WTC11 (cell line): ENCODE measurements at regions not wholly inside any gene's neighbourhood (a gene's known extent, or its start where the extent isn't known, plus 50 kb on each side); places are given as distances from the start of the nearest gene placed in this dataset.

ENCODE experiments used
- ATAC-seq: fragments of 200-7000 bp; cut with Tn5 transposase; 2 replicates; pipeline ENCODE4 v1.10.0; 2021; ENCODE audit warnings: mild to moderate bottlenecking, moderate library complexity
- CTCF ChIA-PET: fragments of 300-600 bp; sonication (Branson Sonifier 250); formaldehyde crosslinking; loops from one replicate; lab custom pipeline; 2021; ENCODE audit warnings: antibody characterized with exemption; lab: Charles Lee
- POLR2A ChIA-PET: fragments of 350-600 bp; sonication (Branson Sonifier 250); formaldehyde crosslinking; loops from one replicate; lab custom pipeline; 2021; ENCODE audit warnings: antibody characterized with exemption; lab: Charles Lee
- DNase-seq: peaks from one replicate; pipeline ENCODE4 v3.0.0; 2021; ENCODE audit warnings: low spot score
- H3K27ac Mint-ChIP-seq: 2 replicates; pipeline ENCODE4 v1.8.0; 2021; ENCODE audit warnings: mixed read lengths
- H3K27me3 Mint-ChIP-seq: 2 replicates; pipeline ENCODE4 v1.8.0; 2021; ENCODE audit warnings: low read depth, mild to moderate bottlenecking, moderate library complexity, mixed read lengths
- H3K36me3 Mint-ChIP-seq: 2 replicates; pipeline ENCODE4 v1.8.0; 2021; ENCODE audit warnings: mixed read lengths
- H3K4me1 Mint-ChIP-seq: 2 replicates; pipeline ENCODE4 v1.8.0; 2022; ENCODE audit warnings: mixed read lengths
- H3K4me3 Mint-ChIP-seq: 2 replicates; pipeline ENCODE4 v1.8.0; 2021; ENCODE audit warnings: mild to moderate bottlenecking, moderate library complexity, mixed read lengths
- H3K9me3 Mint-ChIP-seq: 2 replicates; pipeline ENCODE4 v1.8.0; 2021; ENCODE audit warnings: mixed read lengths
- ATF1 ChIP-seq: sonication (generic); formaldehyde crosslinking; IDR thresholded peaks from 2 replicates; pipeline ENCODE4 v1.8.1; 2023; ENCODE audit warnings: mild to moderate bottlenecking, moderate library complexity, missing genetic modification reagents
- CREB1 ChIP-seq: sonication (generic); formaldehyde crosslinking; IDR thresholded peaks from 2 replicates; pipeline ENCODE4 v1.8.0; 2023; ENCODE audit warnings: mild to moderate bottlenecking, missing genetic modification reagents
- ELF4 ChIP-seq: sonication (generic); formaldehyde crosslinking; IDR thresholded peaks from 2 replicates; pipeline ENCODE4 v1.8.1; 2022; ENCODE audit warnings: low read depth, mild to moderate bottlenecking, moderate library complexity, missing genetic modification reagents
- EMX1 ChIP-seq: fragments of 250-450 bp; sonication (Bioruptor Pico); IDR thresholded peaks from 2 replicates; pipeline ENCODE4 v1.8.0; 2021; ENCODE audit warnings: mild to moderate bottlenecking
- FOXK1 ChIP-seq: sonication (generic); formaldehyde crosslinking; IDR thresholded peaks from 2 replicates; pipeline ENCODE4 v1.8.0; 2022; ENCODE audit warnings: mild to moderate bottlenecking, moderate library complexity, missing genetic modification reagents
- GRHL2 ChIP-seq: fragments of 250-450 bp; sonication (Bioruptor Pico); IDR thresholded peaks from 2 replicates; pipeline ENCODE4 v1.8.0; 2022; ENCODE audit warnings: mild to moderate bottlenecking, moderate library complexity; ENCODE audit not compliant: insufficient replicate concordance, severe bottlenecking
- HMGA2 ChIP-seq: fragments of 250-450 bp; sonication (Bioruptor Pico); IDR thresholded peaks from 2 replicates; pipeline ENCODE4 v1.4.0; 2021; ENCODE audit warnings: mild to moderate bottlenecking, moderate library complexity
- NR1H2 ChIP-seq: sonication (generic); formaldehyde crosslinking; IDR thresholded peaks from 2 replicates; pipeline ENCODE4 v1.9.0; 2021; ENCODE audit warnings: mild to moderate bottlenecking, moderate library complexity, missing genetic modification reagents
- SMAD4 ChIP-seq: sonication (generic); formaldehyde crosslinking; IDR thresholded peaks from 2 replicates; pipeline ENCODE4 v1.8.0; 2022; ENCODE audit warnings: mild to moderate bottlenecking, missing genetic modification reagents
- ZNF317 ChIP-seq: sonication (generic); formaldehyde crosslinking; IDR thresholded peaks from 2 replicates; pipeline ENCODE4 v1.8.1; 2023; ENCODE audit warnings: low read depth, mild to moderate bottlenecking, moderate library complexity, missing genetic modification reagents, borderline replicate concordance
- TF ChIP-seq, protein P1 (sequence below): sonication (generic); formaldehyde crosslinking; IDR thresholded peaks from 2 replicates; pipeline ENCODE4 v1.8.0; 2022; ENCODE audit warnings: missing genetic modification reagents
- TF ChIP-seq, protein P2 (sequence below): sonication (generic); formaldehyde crosslinking; IDR thresholded peaks from 2 replicates; pipeline ENCODE4 v1.8.0; 2023; ENCODE audit warnings: missing genetic modification reagents, mild to moderate bottlenecking, borderline replicate concordance
- TF ChIP-seq, protein P3 (sequence below): fragments of 250-450 bp; sonication (Bioruptor Pico); IDR thresholded peaks from 2 replicates; pipeline ENCODE4 v1.9.0; 2021; ENCODE audit warnings: mild to moderate bottlenecking
- TF ChIP-seq, protein P4 (sequence below): sonication (generic); formaldehyde crosslinking; IDR thresholded peaks from 2 replicates; pipeline ENCODE4 v1.8.0; 2022; ENCODE audit warnings: mild to moderate bottlenecking, missing genetic modification reagents

DNA sequence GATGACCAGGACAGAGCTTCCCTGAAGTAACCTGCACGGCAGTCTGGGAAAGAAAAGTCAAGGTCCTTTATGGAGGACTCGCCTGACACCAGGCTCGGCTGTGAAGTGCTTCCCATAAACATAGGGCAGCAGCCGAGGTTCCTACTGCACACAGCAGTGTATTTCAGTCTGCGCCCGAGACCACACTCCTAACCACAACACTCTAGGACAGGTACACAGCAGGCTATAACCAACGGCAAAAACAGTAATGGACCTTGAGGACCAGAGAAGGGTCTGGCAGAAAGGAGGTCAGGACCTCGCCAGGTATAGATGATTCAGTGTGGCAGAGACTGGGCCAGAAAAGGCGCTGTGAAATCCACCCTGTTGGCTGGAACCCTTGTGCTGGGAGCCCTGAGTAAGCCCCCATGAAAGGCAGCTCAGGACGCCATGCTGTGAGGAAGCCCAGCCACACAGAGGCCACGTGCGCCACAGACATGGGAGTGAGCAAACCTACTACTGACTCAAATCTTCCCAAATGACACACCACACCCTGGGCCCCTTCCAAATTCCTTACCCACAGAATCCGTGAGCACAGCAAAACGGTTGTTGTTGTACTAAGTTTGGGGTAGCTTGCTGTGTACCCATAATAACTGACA is 129.6 kb upstream of the CST7 start:
- H3K4me3 Mint-ChIP-seq, result no peak overlapping the region
- no peaks in the 10 kb centered on the region for H3K4me1 Mint-ChIP-seq
- no peaks in the 10 kb centered on the region for H3K9me3 Mint-ChIP-seq
- ATAC-seq (no peak), DNase-seq (no peak)
- H3K27ac Mint-ChIP-seq, result no peak overlapping the region
- CTCF ChIA-PET, result interaction anchor here (1.1 kb wide), 1 partner anchor 28 kb away, joined by 3 read pairs; no protein-coding TSS in a partner anchor
- TF ChIP-seq, protein P1, sequence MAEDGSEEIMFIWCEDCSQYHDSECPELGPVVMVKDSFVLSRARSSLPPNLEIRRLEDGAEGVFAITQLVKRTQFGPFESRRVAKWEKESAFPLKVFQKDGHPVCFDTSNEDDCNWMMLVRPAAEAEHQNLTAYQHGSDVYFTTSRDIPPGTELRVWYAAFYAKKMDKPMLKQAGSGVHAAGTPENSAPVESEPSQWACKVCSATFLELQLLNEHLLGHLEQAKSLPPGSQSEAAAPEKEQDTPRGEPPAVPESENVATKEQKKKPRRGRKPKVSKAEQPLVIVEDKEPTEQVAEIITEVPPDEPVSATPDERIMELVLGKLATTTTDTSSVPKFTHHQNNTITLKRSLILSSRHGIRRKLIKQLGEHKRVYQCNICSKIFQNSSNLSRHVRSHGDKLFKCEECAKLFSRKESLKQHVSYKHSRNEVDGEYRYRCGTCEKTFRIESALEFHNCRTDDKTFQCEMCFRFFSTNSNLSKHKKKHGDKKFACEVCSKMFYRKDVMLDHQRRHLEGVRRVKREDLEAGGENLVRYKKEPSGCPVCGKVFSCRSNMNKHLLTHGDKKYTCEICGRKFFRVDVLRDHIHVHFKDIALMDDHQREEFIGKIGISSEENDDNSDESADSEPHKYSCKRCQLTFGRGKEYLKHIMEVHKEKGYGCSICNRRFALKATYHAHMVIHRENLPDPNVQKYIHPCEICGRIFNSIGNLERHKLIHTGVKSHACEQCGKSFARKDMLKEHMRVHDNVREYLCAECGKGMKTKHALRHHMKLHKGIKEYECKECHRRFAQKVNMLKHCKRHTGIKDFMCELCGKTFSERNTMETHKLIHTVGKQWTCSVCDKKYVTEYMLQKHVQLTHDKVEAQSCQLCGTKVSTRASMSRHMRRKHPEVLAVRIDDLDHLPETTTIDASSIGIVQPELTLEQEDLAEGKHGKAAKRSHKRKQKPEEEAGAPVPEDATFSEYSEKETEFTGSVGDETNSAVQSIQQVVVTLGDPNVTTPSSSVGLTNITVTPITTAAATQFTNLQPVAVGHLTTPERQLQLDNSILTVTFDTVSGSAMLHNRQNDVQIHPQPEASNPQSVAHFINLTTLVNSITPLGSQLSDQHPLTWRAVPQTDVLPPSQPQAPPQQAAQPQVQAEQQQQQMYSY (CRISPR knock-in tag), result no peak
- TF ChIP-seq HMGA2 (no peak), FOXK1 (CRISPR knock-in tag) (no peak), EMX1 (no peak), SMAD4 (CRISPR knock-in tag) (no peak), NR1H2 (CRISPR knock-in tag) (no peak), GRHL2 (CRISPR knock-in tag) (no peak), ZNF317 (no peak), CREB1 (no peak), ATF1 (CRISPR knock-in tag) (no peak), ELF4 (CRISPR knock-in tag) (no peak)
- TF ChIP-seq, protein P2, sequence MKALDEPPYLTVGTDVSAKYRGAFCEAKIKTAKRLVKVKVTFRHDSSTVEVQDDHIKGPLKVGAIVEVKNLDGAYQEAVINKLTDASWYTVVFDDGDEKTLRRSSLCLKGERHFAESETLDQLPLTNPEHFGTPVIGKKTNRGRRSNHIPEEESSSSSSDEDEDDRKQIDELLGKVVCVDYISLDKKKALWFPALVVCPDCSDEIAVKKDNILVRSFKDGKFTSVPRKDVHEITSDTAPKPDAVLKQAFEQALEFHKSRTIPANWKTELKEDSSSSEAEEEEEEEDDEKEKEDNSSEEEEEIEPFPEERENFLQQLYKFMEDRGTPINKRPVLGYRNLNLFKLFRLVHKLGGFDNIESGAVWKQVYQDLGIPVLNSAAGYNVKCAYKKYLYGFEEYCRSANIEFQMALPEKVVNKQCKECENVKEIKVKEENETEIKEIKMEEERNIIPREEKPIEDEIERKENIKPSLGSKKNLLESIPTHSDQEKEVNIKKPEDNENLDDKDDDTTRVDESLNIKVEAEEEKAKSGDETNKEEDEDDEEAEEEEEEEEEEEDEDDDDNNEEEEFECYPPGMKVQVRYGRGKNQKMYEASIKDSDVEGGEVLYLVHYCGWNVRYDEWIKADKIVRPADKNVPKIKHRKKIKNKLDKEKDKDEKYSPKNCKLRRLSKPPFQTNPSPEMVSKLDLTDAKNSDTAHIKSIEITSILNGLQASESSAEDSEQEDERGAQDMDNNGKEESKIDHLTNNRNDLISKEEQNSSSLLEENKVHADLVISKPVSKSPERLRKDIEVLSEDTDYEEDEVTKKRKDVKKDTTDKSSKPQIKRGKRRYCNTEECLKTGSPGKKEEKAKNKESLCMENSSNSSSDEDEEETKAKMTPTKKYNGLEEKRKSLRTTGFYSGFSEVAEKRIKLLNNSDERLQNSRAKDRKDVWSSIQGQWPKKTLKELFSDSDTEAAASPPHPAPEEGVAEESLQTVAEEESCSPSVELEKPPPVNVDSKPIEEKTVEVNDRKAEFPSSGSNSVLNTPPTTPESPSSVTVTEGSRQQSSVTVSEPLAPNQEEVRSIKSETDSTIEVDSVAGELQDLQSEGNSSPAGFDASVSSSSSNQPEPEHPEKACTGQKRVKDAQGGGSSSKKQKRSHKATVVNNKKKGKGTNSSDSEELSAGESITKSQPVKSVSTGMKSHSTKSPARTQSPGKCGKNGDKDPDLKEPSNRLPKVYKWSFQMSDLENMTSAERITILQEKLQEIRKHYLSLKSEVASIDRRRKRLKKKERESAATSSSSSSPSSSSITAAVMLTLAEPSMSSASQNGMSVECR (CRISPR knock-in tag), result no peak
- TF ChIP-seq, protein P3, sequence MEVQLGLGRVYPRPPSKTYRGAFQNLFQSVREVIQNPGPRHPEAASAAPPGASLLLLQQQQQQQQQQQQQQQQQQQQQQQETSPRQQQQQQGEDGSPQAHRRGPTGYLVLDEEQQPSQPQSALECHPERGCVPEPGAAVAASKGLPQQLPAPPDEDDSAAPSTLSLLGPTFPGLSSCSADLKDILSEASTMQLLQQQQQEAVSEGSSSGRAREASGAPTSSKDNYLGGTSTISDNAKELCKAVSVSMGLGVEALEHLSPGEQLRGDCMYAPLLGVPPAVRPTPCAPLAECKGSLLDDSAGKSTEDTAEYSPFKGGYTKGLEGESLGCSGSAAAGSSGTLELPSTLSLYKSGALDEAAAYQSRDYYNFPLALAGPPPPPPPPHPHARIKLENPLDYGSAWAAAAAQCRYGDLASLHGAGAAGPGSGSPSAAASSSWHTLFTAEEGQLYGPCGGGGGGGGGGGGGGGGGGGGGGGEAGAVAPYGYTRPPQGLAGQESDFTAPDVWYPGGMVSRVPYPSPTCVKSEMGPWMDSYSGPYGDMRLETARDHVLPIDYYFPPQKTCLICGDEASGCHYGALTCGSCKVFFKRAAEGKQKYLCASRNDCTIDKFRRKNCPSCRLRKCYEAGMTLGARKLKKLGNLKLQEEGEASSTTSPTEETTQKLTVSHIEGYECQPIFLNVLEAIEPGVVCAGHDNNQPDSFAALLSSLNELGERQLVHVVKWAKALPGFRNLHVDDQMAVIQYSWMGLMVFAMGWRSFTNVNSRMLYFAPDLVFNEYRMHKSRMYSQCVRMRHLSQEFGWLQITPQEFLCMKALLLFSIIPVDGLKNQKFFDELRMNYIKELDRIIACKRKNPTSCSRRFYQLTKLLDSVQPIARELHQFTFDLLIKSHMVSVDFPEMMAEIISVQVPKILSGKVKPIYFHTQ (CRISPR knock-in tag), result no peak
- TF ChIP-seq, protein P4, sequence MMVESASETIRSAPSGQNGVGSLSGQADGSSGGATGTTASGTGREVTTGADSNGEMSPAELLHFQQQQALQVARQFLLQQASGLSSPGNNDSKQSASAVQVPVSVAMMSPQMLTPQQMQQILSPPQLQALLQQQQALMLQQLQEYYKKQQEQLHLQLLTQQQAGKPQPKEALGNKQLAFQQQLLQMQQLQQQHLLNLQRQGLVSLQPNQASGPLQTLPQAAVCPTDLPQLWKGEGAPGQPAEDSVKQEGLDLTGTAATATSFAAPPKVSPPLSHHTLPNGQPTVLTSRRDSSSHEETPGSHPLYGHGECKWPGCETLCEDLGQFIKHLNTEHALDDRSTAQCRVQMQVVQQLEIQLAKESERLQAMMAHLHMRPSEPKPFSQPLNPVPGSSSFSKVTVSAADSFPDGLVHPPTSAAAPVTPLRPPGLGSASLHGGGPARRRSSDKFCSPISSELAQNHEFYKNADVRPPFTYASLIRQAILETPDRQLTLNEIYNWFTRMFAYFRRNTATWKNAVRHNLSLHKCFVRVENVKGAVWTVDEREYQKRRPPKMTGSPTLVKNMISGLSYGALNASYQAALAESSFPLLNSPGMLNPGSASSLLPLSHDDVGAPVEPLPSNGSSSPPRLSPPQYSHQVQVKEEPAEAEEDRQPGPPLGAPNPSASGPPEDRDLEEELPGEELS (CRISPR knock-in tag), result no peak
- H3K36me3 Mint-ChIP-seq, result no peaks in the 10 kb centered on the region
- no peaks in the 10 kb centered on the region for H3K27me3 Mint-ChIP-seq
- POLR2A ChIA-PET, result no interaction called here
